22Rv1 (cell line): ENCODE measurements at regions not wholly inside any gene's neighbourhood (a gene's known extent, or its start where the extent isn't known, plus 50 kb on each side); places are given as distances from the start of the nearest gene placed in this dataset.
A peak's percentile ranks its signal among the peaks of the same experiment; 100 is the strongest.

ENCODE experiments used
- CTCF ChIP-seq: fragments of 450-650 bp; IDR thresholded peaks from 2 replicates; pipeline ENCODE4 v1.5.1; 2017; ENCODE audit warnings: mild to moderate bottlenecking
- ZFX ChIP-seq: fragments of 450-650 bp; IDR thresholded peaks from 2 replicates; pipeline ENCODE4 v1.6.1; 2017; ENCODE audit warnings: antibody characterized with exemption, borderline replicate concordance

GRCh38 chr11:97140885-97141494 lies 751.2 kb downstream of the JRKL start:
- TF ChIP-seq CTCF (peak; percentile 87), ZFX (no peak)
